MV-4-11 (cell line): ENCODE measurements at regions not wholly inside any gene's neighbourhood (a gene's known extent, or its start where the extent isn't known, plus 50 kb on each side); places are given as distances from the start of the nearest gene placed in this dataset.

ENCODE experiments used
- DNase-seq: peaks from one replicate; lab custom pipeline; 2025; lab: John Stamatoyannopoulos, UW

DNA sequence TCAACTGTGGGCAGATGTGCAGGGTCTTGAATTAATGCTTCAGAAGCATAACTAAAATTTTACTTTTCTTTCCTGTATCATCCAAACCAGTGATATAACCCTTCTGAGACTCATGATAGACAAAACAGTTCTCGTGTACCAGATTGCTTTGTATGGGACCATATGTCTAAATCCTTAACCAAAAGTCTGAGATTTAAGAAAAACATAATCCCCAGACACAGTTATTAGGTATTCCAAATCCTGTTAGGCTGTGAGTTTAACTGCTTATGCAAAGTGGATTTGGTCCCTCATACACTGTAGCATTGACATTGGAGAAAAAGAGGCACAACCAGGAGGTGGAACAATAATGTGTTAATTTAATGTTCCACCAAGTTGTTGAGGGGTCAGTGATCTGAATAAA lies 235.0 kb downstream of the PMAIP1 start:
- no peak for DNase-seq

DNA sequence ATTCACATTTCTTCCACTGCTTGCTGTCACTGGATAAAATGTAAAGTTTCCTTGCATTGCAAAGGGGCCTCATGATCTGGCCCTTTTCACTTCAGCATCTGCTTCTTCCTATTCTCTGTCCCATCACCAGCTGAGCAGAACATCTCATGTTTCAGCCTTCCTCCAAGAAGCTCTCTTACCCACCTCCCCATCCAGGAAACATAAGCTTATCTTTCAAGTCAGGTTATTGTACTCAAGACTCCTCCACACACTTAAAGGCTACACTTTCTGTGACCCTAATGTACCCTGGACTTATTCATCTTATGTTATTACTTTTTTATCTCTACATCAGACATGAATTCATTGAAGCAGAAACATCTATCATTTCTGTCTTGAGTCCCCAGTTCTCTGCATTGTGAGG lies 230.5 kb downstream of the PMAIP1 start:
- no peak for DNase-seq

DNA sequence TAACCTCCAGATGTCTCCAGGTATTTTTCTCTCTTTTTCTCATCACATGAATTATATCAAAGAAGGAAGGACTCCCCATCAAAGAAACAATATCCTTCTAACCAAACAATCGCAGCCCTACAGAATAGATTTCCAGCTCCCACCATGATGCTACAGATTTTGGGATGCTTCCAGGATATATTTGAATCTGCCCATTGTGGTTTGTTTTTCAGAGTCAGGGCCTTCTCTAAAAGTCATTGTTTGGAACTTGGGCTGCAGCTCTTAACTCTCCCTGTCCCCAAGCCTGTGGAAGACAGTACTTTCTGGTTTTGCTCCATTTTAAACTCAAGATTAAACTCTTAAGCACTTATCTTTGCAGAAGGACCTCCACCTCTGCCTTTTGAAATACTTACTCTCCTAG lies 223.2 kb downstream of the PMAIP1 start:
- DNase-seq = no peak

GRCh38 chr18:60122339-60122738 lies 222.5 kb downstream of the PMAIP1 start:
- peak; percentile 52 for DNase-seq

DNA sequence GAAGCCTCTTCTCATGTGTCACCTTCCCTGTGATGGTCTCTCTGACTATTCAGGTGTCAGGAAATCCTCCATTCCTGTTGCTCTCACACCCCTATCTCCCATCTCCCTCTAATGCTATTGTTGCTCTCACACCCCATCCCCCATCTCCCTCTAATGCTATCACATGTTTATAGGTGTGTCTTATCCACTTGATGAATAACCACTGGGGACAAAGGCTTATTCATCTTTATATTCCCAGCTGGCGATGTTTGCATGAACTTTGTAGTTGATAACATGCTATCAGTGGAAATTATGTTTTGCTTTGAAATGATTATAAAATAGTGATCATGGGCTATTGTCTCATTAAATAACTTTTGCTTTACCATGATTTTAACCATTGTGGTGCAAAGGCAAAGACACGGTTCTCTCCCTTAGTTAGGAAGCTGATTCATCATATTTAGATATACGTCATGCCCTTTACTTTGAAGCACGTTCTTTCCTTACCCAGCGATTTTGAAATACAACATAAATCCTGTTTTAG lies 220.5 kb downstream of the PMAIP1 start:
- no peak for DNase-seq

DNA sequence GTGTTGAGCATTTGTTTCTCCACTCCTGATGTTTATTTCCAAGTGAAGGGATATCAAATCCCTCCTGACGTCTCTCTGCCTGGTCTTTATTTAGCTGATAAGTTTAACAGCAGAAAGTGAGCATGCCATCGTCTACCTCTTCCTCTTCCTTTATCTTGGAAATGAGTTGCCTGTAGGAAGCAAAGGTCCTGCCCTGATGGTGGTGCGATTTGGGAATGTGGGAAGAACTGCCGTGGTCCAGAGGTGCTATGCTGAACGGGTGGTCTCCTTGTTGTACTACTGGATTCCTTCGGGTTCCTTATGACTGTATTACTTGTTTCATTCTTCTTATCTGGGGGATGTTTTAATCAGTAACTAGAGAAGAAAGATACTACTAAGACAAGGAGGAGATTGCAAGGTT lies 217.5 kb downstream of the PMAIP1 start:
- DNase-seq = no peak

GRCh38 chr18:60113396-60113795 lies 213.6 kb downstream of the PMAIP1 start:
- no peak for DNase-seq

DNA sequence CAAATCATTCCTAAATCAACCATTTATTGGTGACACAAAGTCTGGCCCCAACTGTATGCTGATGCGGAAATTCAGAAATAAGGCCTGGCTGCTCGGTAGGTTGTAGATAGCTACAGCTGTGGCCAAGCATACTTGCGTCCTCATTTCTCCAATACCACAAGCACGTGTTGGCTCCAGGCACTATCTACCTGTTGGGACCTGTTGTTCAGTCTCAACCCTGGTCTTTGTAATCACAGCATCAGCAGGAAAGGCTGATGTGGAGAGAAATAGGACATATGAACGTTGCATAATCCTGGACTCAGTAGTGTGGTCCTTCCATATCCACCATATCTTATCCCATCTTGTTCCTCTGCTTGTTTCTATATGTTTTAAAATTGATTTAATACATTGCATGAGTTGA lies 212.6 kb downstream of the PMAIP1 start:
- DNase-seq = no peak

- no peak for DNase-seq
Measured at GRCh38 chr18:60111525-60111924, 211.7 kb downstream of the PMAIP1 start.

GRCh38 chr18:60110836-60111235 lies 211.0 kb downstream of the PMAIP1 start:
- no peak for DNase-seq

DNA sequence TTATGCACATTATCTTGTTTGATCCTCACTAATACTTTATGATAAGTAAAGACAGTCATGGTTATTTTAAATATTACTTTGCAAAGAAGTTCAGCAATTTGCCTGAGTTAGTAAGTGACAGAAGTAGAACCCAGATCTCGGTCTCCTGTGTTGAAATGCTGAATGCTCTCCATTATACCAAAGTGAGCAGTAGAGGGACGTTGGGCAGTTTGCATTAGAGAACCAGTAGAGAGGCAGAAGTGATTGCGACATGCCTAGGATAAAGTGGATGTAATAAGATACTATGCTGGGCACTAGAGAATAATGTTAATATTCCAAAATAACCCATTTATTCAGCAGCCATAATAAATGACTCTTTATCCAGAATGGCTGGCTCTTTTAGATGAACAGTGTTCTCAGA lies 201.0 kb downstream of the PMAIP1 start:
- peak; percentile 19 for DNase-seq

- no peak for DNase-seq
Measured at GRCh38 chr18:60099709-60100108, 199.9 kb downstream of the PMAIP1 start.

DNA sequence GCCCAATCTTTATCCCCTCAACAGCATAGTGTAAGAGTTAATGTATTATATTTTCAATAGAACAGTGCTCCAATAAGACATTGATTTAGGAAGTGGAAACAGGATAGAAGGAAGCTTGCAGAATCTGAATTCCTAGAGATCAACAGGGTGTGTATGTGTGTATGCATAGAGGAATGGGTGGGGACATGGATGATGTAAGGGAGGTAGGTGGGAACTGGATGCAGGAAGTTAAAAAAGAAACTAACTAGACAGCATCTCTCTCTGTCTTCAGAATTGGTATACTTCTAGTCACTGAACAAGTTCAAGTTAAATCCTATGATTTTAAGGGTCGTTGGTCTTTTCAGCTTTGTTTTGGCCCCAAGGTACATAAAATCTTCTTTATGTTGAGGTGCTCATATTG lies 196.6 kb downstream of the PMAIP1 start:
- DNase-seq = no peak

GRCh38 chr18:60092073-60092472 lies 192.3 kb downstream of the PMAIP1 start:
- DNase-seq = no peak

GRCh38 chr18:60090170-60090569 lies 190.4 kb downstream of the PMAIP1 start:
- peak; percentile 28 for DNase-seq

GRCh38 chr18:60082790-60083189 lies 183.0 kb downstream of the PMAIP1 start:
- DNase-seq = no peak

DNA sequence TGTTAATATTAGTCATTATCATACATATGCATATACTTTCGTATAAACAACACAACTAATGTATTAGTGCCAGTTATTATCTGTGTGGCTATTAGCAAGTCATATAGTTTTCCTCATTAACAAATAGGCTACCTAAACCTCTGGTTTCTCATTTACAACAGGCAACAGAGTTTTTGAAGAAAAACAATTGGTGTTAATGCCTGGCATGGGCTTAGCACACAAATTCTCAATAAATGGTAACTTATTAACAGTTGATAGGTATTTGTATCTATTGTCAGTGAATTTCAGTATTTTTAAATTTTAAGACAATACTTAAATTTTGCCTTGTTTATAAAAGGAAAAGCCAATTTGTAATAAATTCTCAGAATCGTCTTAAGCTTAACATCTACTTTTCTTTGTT lies 182.5 kb downstream of the PMAIP1 start:
- DNase-seq = no peak

DNA sequence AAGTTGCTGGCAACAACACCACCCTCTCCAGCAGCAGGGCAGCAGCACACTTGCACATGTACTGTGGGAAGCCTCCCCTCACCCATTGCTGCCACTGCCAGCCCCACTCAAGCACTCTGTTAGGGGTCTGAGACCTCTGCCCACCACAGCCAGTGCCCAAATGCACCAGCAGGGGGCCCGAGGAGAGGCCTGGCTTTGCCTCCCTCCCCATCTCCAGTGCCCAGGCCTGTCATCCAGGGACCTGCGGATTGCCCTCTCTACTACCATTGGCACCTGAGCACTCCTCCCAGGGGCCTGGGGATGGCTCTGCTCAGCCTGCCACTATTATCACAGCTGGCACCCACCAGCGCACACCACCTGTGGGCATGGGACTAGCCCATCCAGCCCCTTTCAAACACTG lies 175.7 kb downstream of the PMAIP1 start:
- no peak for DNase-seq

- no peak for DNase-seq
Measured at GRCh38 chr18:60070631-60071030, 170.8 kb downstream of the PMAIP1 start.

DNA sequence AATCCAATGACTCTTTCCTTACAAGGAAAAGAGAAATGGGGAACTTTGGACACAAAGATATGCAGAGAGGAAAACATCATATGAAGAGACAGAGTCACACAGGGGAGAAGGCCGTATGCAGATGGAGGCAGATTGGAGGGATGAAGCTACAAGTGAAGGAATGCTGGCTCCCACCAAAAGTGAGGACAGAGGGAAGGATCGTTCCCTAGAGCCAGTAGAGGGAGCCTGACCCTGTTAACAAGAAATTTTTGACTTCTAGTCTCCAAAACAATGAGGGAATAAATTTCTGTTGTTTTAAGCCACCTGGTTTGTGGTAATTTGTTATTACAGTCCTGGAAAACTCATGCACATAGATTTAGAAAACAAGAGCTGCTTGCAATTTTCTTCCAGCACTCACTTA lies 169.3 kb downstream of the PMAIP1 start:
- no peak for DNase-seq

GRCh38 chr18:60067426-60068210 lies 167.8 kb downstream of the PMAIP1 start:
- DNase-seq = no peak

DNA sequence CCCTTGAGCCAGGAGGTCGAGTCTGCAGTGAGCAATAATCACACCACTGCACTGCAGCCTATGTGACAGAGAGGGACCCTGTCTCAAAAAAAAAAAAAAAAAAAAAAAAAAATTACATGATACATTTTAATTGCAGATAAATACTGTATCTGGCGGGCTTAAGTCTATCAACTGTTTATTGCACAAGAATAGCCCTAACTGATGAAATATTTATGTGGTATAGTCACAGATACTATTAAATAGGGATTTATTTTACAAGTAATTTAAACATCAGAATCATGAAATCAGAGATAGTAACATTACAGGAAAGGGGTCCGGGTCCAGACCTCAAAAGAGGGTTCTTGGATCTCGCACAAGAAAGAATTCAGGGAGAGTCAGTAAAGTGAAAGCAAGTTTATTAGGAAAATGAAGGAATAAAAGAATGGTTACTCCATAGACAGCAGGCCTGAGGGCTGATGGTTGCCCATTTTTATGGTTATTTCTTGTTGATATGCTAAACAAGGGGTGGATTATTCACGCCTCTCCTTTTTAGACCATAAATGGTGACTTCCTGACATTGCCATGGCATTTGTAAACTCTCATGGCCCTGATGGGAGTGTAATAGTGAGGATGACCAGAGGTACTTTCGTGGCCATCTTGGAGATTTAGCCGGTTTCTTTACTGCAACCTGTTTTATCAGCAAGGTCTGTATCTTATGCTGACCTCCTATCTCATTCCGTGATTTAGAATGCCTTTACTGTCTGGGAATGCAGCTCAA lies 166.6 kb downstream of the PMAIP1 start:
- no peak for DNase-seq

DNA sequence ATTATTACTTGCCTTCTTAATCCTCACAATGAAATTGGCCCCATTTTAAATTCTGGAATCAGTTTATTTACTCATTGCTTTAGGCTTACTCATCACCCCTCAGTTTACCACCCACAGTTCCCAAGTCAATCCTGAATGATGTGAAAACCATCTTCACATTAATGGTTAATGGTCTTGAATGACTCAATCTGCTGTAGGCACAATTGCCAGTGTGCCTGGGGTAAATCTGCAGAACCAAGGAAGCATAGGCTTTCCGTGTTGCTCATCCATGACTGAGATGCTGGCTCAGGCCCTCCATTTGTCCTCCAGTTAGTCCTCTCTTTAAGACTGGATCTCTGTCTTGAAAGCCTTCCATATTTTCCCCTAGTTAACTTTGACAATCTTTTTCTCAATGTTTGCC lies 164.5 kb downstream of the PMAIP1 start:
- no peak for DNase-seq
